ENCODE measurements at regions not wholly inside any gene's neighbourhood (a gene's known extent, or its start where the extent isn't known, plus 50 kb on each side); places are given as distances from the start of the nearest gene placed in this dataset.

GRCh38 chr3:88918841-88919240 is 188.6 kb upstream of the EPHA3 start:
- TF ChIP-seq SMC3 (IDR thresholded peaks at IDR 0.05), result no peak
- TF ChIP-seq ESRRA (IDR thresholded peaks at IDR 0.05; ENCODE audit: borderline replicate concordance, low read length), result no peak
- no peak for TF ChIP-seq EHMT2 (IDR thresholded peaks at IDR 0.05; ENCODE audit: low read depth)
- TF ChIP-seq BCL3 (IDR thresholded peaks at IDR 0.05), result no peak
- POLR2A ChIA-PET, result no interaction called here
- no peaks in the 10 kb centered on the region for H3K4me1 ChIP-seq
- no peak for ATAC-seq
- H3K4me2 ChIP-seq, result no peak overlapping the region
- no peak overlapping the region for H3K27ac ChIP-seq
- no peak overlapping the region for H3K4me3 ChIP-seq
- CTCF ChIA-PET, result no interaction called here
- DNase-seq (ENCODE audit: low read depth in 1 of 2, low spot score in 1 of 2), result no peak
- no peaks in the 10 kb centered on the region for H3K9me3 ChIP-seq
- WGBS (ENCODE audit: missing lambda C conversion rate), result 42% methylated on average over 4 of the region's 4 CpGs
- no peak for FAIRE-seq

GRCh38 chr3:88921986-88922385 is 185.4 kb upstream of the EPHA3 start:
- TF ChIP-seq POLR2A (IDR thresholded peaks at IDR 0.05; ENCODE audit: low read length) (no peak), HOXA7 (CRISPR knock-in tag; IDR thresholded peaks at IDR 0.05) (no peak), EHF (CRISPR knock-in tag; IDR thresholded peaks at IDR 0.05) (no peak), SMC3 (IDR thresholded peaks at IDR 0.05) (no peak), CHD2 (IDR thresholded peaks at IDR 0.05; ENCODE audit: low read length, partially characterized antibody) (no peak), RAD21 (conservative IDR thresholded peaks at IDR 0.05 in 1 of 2, IDR thresholded peaks at IDR 0.05 in 1 of 2) (no peak), CHD4 (IDR thresholded peaks at IDR 0.05; ENCODE audit: borderline replicate concordance) (no peak), TP53 (CRISPR knock-in tag; IDR thresholded peaks at IDR 0.05) (no peak), ZC3H11A (IDR thresholded peaks at IDR 0.05) (no peak), NPAS2 (CRISPR knock-in tag; IDR thresholded peaks at IDR 0.05; ENCODE audit: borderline replicate concordance) (no peak), TFCP2L1 (CRISPR knock-in tag; IDR thresholded peaks at IDR 0.05) (no peak), USF2 (IDR thresholded peaks at IDR 0.05) (no peak), ZSCAN20 (CRISPR knock-in tag; IDR thresholded peaks at IDR 0.05) (no peak), MYC (IDR thresholded peaks at IDR 0.05; ENCODE audit: borderline replicate concordance, low read length) (no peak), RCOR1 (IDR thresholded peaks at IDR 0.05; ENCODE audit: low read depth, low read length) (no peak)
- no peak for FAIRE-seq
- ATAC-seq, result no peak
- 0% methylated on average over 2 of the region's 2 CpGs for WGBS (ENCODE audit: missing lambda C conversion rate)
- ChIA-PET CTCF (no interaction called here), POLR2A (no interaction called here)
- no peak overlapping the region for H3K27ac ChIP-seq
- H3K9me3 ChIP-seq, result no peaks in the 10 kb centered on the region
- no peak for DNase-seq (ENCODE audit: low read depth in 1 of 2, low spot score in 1 of 2)
- H3K4me3 ChIP-seq, result no peak overlapping the region
- H3K4me2 ChIP-seq, result no peak overlapping the region
- H3K4me1 ChIP-seq, result no peaks in the 10 kb centered on the region

GRCh38 chr3:88926221-88926620 is 181.2 kb upstream of the EPHA3 start:
- H3K27ac ChIP-seq, result no peak overlapping the region
- TF ChIP-seq FOSL2 (IDR thresholded peaks at IDR 0.05) (no peak), FOSL2 (CRISPR knock-in tag; IDR thresholded peaks at IDR 0.05) (no peak), EP300 (IDR thresholded peaks at IDR 0.05) (no peak), EHMT2 (IDR thresholded peaks at IDR 0.05; ENCODE audit: low read depth) (no peak), ESRRA (IDR thresholded peaks at IDR 0.05; ENCODE audit: borderline replicate concordance, low read length) (no peak), HDAC2 (IDR thresholded peaks at IDR 0.05) (no peak), E2F6 (IDR thresholded peaks at IDR 0.05; ENCODE audit: borderline replicate concordance, low read depth) (no peak), HOXB13 (CRISPR knock-in tag; IDR thresholded peaks at IDR 0.05; ENCODE audit: low read depth) (no peak), FOXS1 (CRISPR knock-in tag; IDR thresholded peaks at IDR 0.05) (no peak)
- POLR2A ChIA-PET, result no interaction called here
- CTCF ChIA-PET, result no interaction called here
- H3K4me1 ChIP-seq, result no peaks in the 10 kb centered on the region
- no peak for ATAC-seq
- no peak overlapping the region for H3K4me3 ChIP-seq
- no peak for DNase-seq (ENCODE audit: low read depth in 1 of 2, low spot score in 1 of 2)
- no peak overlapping the region for H3K4me2 ChIP-seq
- no peak for FAIRE-seq
- no peaks in the 10 kb centered on the region for H3K9me3 ChIP-seq
